ENCODE measurements at regions not wholly inside any gene's neighbourhood (a gene's known extent, or its start where the extent isn't known, plus 50 kb on each side); places are given as distances from the start of the nearest gene placed in this dataset.
"Not testable (repeated sequence)": the region's sequence is repeated elsewhere in the genome, so short reads cannot be mapped to it uniquely, and the experiment has no call there.

- Histone ChIP-seq H3K9me3 (ENCODE audit: severe bottlenecking) (no peaks in the 10 kb centered on the region), H3K4me1 (ENCODE audit: insufficient read depth, poor library complexity, severe bottlenecking) (no peaks in the 10 kb centered on the region), H3K27ac (ENCODE audit: poor library complexity, severe bottlenecking) (no peak overlapping the region), H3K4me3 (ENCODE audit: severe bottlenecking) (no peak overlapping the region), H3K27me3 (ENCODE audit: insufficient read depth, poor library complexity, severe bottlenecking) (no peaks in the 10 kb centered on the region), H3K36me3 (ENCODE audit: low read depth) (no peaks in the 10 kb centered on the region)
- DNase-seq (ENCODE audit: low spot score), result no peak
- no peak for TF ChIP-seq CTCF (IDR thresholded peaks at IDR 0.05; ENCODE audit: poor library complexity, severe bottlenecking)
- no peak for ATAC-seq (ENCODE audit: low read depth)
Measured at GRCh38 chr6:2310042-2310441, 64.6 kb upstream of the GMDS start.

GRCh38 chr6:2309122-2309521 lies 63.7 kb upstream of the GMDS start:
- H3K4me3 ChIP-seq (ENCODE audit: severe bottlenecking), result no peak overlapping the region
- H3K27ac ChIP-seq (ENCODE audit: poor library complexity, severe bottlenecking), result no peak overlapping the region
- no peaks in the 10 kb centered on the region for H3K36me3 ChIP-seq (ENCODE audit: low read depth)
- H3K9me3 ChIP-seq (ENCODE audit: severe bottlenecking), result no peaks in the 10 kb centered on the region
- no peaks in the 10 kb centered on the region for H3K4me1 ChIP-seq (ENCODE audit: insufficient read depth, poor library complexity, severe bottlenecking)
- no peak for ATAC-seq (ENCODE audit: low read depth)
- H3K27me3 ChIP-seq (ENCODE audit: insufficient read depth, poor library complexity, severe bottlenecking), result no peaks in the 10 kb centered on the region
- DNase-seq (ENCODE audit: low spot score), result no peak
- no peak for TF ChIP-seq CTCF (IDR thresholded peaks at IDR 0.05; ENCODE audit: poor library complexity, severe bottlenecking)

- no peaks in the 10 kb centered on the region for H3K4me1 ChIP-seq (ENCODE audit: insufficient read depth, poor library complexity, severe bottlenecking)
- TF ChIP-seq CTCF (IDR thresholded peaks at IDR 0.05; ENCODE audit: poor library complexity, severe bottlenecking), result no peak
- no peak for ATAC-seq (ENCODE audit: low read depth)
Measured at GRCh38 chr6:2307799-2308198, 62.4 kb upstream of the GMDS start.

GRCh38 chr6:2305951-2306350 lies 60.5 kb upstream of the GMDS start:
- Histone ChIP-seq H3K27me3 (ENCODE audit: insufficient read depth, poor library complexity, severe bottlenecking) (no peaks in the 10 kb centered on the region), H3K36me3 (ENCODE audit: low read depth) (no peaks in the 10 kb centered on the region), H3K4me3 (ENCODE audit: severe bottlenecking) (no peak overlapping the region), H3K27ac (ENCODE audit: poor library complexity, severe bottlenecking) (no peak overlapping the region), H3K4me1 (ENCODE audit: insufficient read depth, poor library complexity, severe bottlenecking) (no peaks in the 10 kb centered on the region), H3K9me3 (ENCODE audit: severe bottlenecking) (no peaks in the 10 kb centered on the region)
- no peak for DNase-seq (ENCODE audit: low spot score)
- no peak for ATAC-seq (ENCODE audit: low read depth)
- TF ChIP-seq CTCF (IDR thresholded peaks at IDR 0.05; ENCODE audit: poor library complexity, severe bottlenecking), result no peak

More at GRCh38 chr6:2307799-2308198, 62.4 kb upstream of the GMDS start:
- Histone ChIP-seq H3K36me3 (ENCODE audit: low read depth) (no peaks in the 10 kb centered on the region), H3K4me3 (ENCODE audit: severe bottlenecking) (no peak overlapping the region), H3K9me3 (ENCODE audit: severe bottlenecking) (no peaks in the 10 kb centered on the region), H3K27ac (ENCODE audit: poor library complexity, severe bottlenecking) (no peak overlapping the region), H3K27me3 (ENCODE audit: insufficient read depth, poor library complexity, severe bottlenecking) (no peaks in the 10 kb centered on the region)
- DNase-seq (ENCODE audit: low spot score), result no peak

GRCh38 chr6:2302482-2302881 lies 57.1 kb upstream of the GMDS start:
- not testable (repeated sequence) for ATAC-seq (ENCODE audit: low read depth); H3K9me3 ChIP-seq (ENCODE audit: severe bottlenecking); H3K4me3 ChIP-seq (ENCODE audit: severe bottlenecking); DNase-seq (ENCODE audit: low spot score); H3K4me1 ChIP-seq (ENCODE audit: insufficient read depth, poor library complexity, severe bottlenecking); H3K27me3 ChIP-seq (ENCODE audit: insufficient read depth, poor library complexity, severe bottlenecking); H3K27ac ChIP-seq (ENCODE audit: poor library complexity, severe bottlenecking); H3K36me3 ChIP-seq (ENCODE audit: low read depth)

Data from RWPE2 (cell line).